SK-N-SH treated with all-trans-retinoic acid at 6 μM for 48 hours (cell line): ENCODE measurements at regions not wholly inside any gene's neighbourhood (a gene's known extent, or its start where the extent isn't known, plus 50 kb on each side); places are given as distances from the start of the nearest gene placed in this dataset.
"Not testable (repeated sequence)": the region's sequence is repeated elsewhere in the genome, so short reads cannot be mapped to it uniquely, and the experiment has no call there.

Experiments
- ATAC-seq: fragments of 200-7000 bp; cut with Tn5 transposase; 3 replicates; pipeline ENCODE4 v1.9.1; 2020; ENCODE audit warnings: mild to moderate bottlenecking, moderate library complexity
- ARNTL ChIP-seq: fragments of 450-650 bp; formaldehyde crosslinking; IDR thresholded peaks from 2 replicates; pipeline ENCODE4 v1.5.0; 2020; ENCODE audit warnings: low read depth, mild to moderate bottlenecking, moderate library complexity, borderline replicate concordance
- BACH2 ChIP-seq: fragments of 250-450 bp; sonication (Bioruptor Pico); IDR thresholded peaks from 2 replicates; pipeline ENCODE4 v1.9.0; 2021; ENCODE audit warnings: mild to moderate bottlenecking, borderline replicate concordance
- CSDC2 ChIP-seq: fragments of 250-450 bp; sonication (Bioruptor Pico); IDR thresholded peaks from 2 replicates; pipeline ENCODE4 v1.5.0; 2020; ENCODE audit warnings: mild to moderate bottlenecking, moderate library complexity
- CSRNP3 ChIP-seq: fragments of 250-450 bp; sonication (Bioruptor Pico); IDR thresholded peaks from 2 replicates; pipeline ENCODE4 v1.5.1; 2021; ENCODE audit warnings: mild to moderate bottlenecking, moderate library complexity
- ESRRG ChIP-seq: fragments of 250-450 bp; sonication (Bioruptor Pico); IDR thresholded peaks from 2 replicates; pipeline ENCODE4 v1.6.1; 2021; ENCODE audit warnings: mild to moderate bottlenecking
- ISL1 ChIP-seq: fragments of 250-450 bp; sonication (Bioruptor Pico); IDR thresholded peaks from 2 replicates; pipeline ENCODE4 v2.1.2; 2022; ENCODE audit warnings: mild to moderate bottlenecking, moderate library complexity
- OSR1 ChIP-seq: fragments of 250-450 bp; sonication (Bioruptor Pico); IDR thresholded peaks from 2 replicates; pipeline ENCODE4 v1.8.0; 2022; ENCODE audit warnings: moderate library complexity, mild to moderate bottlenecking, inconsistent platforms
- POU6F1 ChIP-seq: fragments of 250-450 bp; sonication (Bioruptor Pico); IDR thresholded peaks from 2 replicates; pipeline ENCODE4 v1.8.0; 2021; ENCODE audit warnings: low read depth, mild to moderate bottlenecking, moderate library complexity, borderline replicate concordance
- PPARA ChIP-seq: fragments of 250-450 bp; sonication (Bioruptor Pico); IDR thresholded peaks from 2 replicates; pipeline ENCODE4 v1.5.0; 2020; ENCODE audit warnings: mild to moderate bottlenecking, borderline replicate concordance
- RARB ChIP-seq: fragments of 250-450 bp; sonication (Bioruptor Pico); IDR thresholded peaks from 2 replicates; pipeline ENCODE4 v1.8.0; 2021; ENCODE audit warnings: mild to moderate bottlenecking, moderate library complexity
- SNAI2 ChIP-seq: fragments of 250-450 bp; sonication (Bioruptor Pico); IDR thresholded peaks from 2 replicates; pipeline ENCODE4 v1.5.0; 2020; ENCODE audit warnings: mild to moderate bottlenecking, moderate library complexity
- TCF4 ChIP-seq: fragments of 250-450 bp; sonication (Bioruptor Pico); IDR thresholded peaks from 2 replicates; pipeline ENCODE4 v1.8.0; 2021; ENCODE audit warnings: mild to moderate bottlenecking, moderate library complexity, borderline replicate concordance
- TOX ChIP-seq: fragments of 250-450 bp; sonication (Bioruptor Pico); IDR thresholded peaks from 2 replicates; pipeline ENCODE4 v1.8.0; 2021; ENCODE audit warnings: mild to moderate bottlenecking, moderate library complexity, borderline replicate concordance
- ZC3H10 ChIP-seq: fragments of 250-450 bp; sonication (Bioruptor Pico); IDR thresholded peaks from 2 replicates; pipeline ENCODE4 v1.5.1; 2021; ENCODE audit warnings: mild to moderate bottlenecking, moderate library complexity
- ZFP3 ChIP-seq: fragments of 250-450 bp; sonication (Bioruptor Pico); IDR thresholded peaks from 2 replicates; pipeline ENCODE4 v1.5.0; 2020; ENCODE audit warnings: mild to moderate bottlenecking, moderate library complexity
- ZFP30 ChIP-seq: fragments of 450-650 bp; formaldehyde crosslinking; IDR thresholded peaks from 2 replicates; pipeline ENCODE4 v1.5.0; 2022; ENCODE audit warnings: mild to moderate bottlenecking, moderate library complexity
- ZNF565 ChIP-seq: fragments of 450-650 bp; formaldehyde crosslinking; conservative IDR thresholded peaks from 2 replicates; pipeline ENCODE4 v1.5.0; 2020; ENCODE audit warnings: low read depth, mild to moderate bottlenecking, moderate library complexity
- ZNF70 ChIP-seq: fragments of 450-650 bp; formaldehyde crosslinking; IDR thresholded peaks from 2 replicates; pipeline ENCODE4 v1.5.0; 2020; ENCODE audit warnings: mild to moderate bottlenecking, moderate library complexity
- ZNF8 ChIP-seq: fragments of 450-650 bp; formaldehyde crosslinking; IDR thresholded peaks from 2 replicates; pipeline ENCODE4 v1.5.0; 2020; ENCODE audit warnings: mild to moderate bottlenecking, moderate library complexity
- TF ChIP-seq, protein P1 (sequence below): fragments of 250-450 bp; sonication (Bioruptor Pico); IDR thresholded peaks from 2 replicates; pipeline ENCODE4 v1.8.0; 2020; ENCODE audit warnings: mild to moderate bottlenecking, moderate library complexity, borderline replicate concordance
- TF ChIP-seq, protein P2 (sequence below): fragments of 250-450 bp; sonication (Bioruptor Pico); IDR thresholded peaks from 2 replicates; pipeline ENCODE4 v1.5.0; 2020; ENCODE audit warnings: mild to moderate bottlenecking, moderate library complexity

- no peak for TF ChIP-seq ZFP3 (CRISPR knock-in tag)
- no peak for TF ChIP-seq ZFP30
- no peak for TF ChIP-seq ZNF8 (CRISPR knock-in tag)
- no peak for TF ChIP-seq OSR1
- TF ChIP-seq TOX (CRISPR knock-in tag): no peak
- no peak for ATAC-seq
Measured at GRCh38 chr1:229019663-229020271, 251.1 kb upstream of the RAB4A start.

GRCh38 chr1:229021034-229021433, 249.9 kb upstream of the RAB4A start:
- ATAC-seq: not testable (repeated sequence)

DNA sequence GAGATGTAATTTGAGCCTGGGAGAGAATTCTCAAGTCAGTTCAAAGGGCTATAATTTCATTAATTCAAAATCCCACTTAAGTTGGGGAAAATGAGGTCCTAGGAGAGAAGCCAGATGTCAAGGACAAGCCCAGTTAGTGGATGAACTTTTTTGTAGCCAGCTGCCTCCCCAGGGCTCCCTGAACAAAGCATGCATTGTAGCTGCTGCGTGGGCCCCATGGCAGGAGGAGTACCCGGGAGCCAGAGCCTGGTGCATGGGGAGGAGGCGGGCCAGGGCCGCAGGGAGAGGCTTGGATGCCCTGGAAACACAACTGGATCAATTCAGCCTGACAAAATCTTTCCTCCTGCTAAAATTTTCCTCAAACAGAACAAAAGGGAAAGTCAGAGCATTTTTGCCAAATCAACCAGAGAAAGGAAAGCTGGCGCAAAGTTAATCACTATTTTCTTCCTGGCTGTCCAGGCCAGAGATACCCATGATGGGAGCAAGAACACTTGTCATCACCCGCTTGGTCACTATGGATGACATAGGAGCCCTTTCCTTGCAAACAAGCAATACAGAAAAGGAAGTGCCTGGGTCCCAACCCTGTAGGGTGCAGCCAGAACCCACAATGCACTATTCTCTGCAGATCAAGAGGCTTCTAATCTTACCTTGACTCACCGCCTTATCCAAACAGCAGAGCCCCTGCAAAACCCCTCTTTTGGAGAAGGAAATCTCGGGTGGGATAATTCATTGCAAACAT, 248.1 kb upstream of the RAB4A start:
- TF ChIP-seq ZNF70 (CRISPR knock-in tag): no peak
- no peak for TF ChIP-seq ARNTL (CRISPR knock-in tag)
- no peak for TF ChIP-seq BACH2 (CRISPR knock-in tag)
- no peak for TF ChIP-seq SNAI2 (CRISPR knock-in tag)
- TF ChIP-seq ESRRG (CRISPR knock-in tag): no peak
- TF ChIP-seq, protein P1, sequence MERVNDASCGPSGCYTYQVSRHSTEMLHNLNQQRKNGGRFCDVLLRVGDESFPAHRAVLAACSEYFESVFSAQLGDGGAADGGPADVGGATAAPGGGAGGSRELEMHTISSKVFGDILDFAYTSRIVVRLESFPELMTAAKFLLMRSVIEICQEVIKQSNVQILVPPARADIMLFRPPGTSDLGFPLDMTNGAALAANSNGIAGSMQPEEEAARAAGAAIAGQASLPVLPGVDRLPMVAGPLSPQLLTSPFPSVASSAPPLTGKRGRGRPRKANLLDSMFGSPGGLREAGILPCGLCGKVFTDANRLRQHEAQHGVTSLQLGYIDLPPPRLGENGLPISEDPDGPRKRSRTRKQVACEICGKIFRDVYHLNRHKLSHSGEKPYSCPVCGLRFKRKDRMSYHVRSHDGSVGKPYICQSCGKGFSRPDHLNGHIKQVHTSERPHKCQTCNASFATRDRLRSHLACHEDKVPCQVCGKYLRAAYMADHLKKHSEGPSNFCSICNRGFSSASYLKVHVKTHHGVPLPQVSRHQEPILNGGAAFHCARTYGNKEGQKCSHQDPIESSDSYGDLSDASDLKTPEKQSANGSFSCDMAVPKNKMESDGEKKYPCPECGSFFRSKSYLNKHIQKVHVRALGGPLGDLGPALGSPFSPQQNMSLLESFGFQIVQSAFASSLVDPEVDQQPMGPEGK: no peak
- TF ChIP-seq ZFP30: no peak
- TF ChIP-seq CSDC2 (CRISPR knock-in tag): no peak
- TF ChIP-seq ISL1 (CRISPR knock-in tag): no peak
- TF ChIP-seq CSRNP3 (CRISPR knock-in tag): no peak
- TF ChIP-seq RARB (CRISPR knock-in tag): no peak
- TF ChIP-seq, protein P2, sequence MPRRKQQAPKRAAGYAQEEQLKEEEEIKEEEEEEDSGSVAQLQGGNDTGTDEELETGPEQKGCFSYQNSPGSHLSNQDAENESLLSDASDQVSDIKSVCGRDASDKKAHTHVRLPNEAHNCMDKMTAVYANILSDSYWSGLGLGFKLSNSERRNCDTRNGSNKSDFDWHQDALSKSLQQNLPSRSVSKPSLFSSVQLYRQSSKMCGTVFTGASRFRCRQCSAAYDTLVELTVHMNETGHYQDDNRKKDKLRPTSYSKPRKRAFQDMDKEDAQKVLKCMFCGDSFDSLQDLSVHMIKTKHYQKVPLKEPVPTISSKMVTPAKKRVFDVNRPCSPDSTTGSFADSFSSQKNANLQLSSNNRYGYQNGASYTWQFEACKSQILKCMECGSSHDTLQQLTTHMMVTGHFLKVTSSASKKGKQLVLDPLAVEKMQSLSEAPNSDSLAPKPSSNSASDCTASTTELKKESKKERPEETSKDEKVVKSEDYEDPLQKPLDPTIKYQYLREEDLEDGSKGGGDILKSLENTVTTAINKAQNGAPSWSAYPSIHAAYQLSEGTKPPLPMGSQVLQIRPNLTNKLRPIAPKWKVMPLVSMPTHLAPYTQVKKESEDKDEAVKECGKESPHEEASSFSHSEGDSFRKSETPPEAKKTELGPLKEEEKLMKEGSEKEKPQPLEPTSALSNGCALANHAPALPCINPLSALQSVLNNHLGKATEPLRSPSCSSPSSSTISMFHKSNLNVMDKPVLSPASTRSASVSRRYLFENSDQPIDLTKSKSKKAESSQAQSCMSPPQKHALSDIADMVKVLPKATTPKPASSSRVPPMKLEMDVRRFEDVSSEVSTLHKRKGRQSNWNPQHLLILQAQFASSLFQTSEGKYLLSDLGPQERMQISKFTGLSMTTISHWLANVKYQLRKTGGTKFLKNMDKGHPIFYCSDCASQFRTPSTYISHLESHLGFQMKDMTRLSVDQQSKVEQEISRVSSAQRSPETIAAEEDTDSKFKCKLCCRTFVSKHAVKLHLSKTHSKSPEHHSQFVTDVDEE (CRISPR knock-in tag): no peak
- no peak for TF ChIP-seq PPARA (CRISPR knock-in tag)
- TF ChIP-seq OSR1: no peak
- no peak for TF ChIP-seq ZC3H10 (CRISPR knock-in tag)
- no peak for TF ChIP-seq ZNF565 (CRISPR knock-in tag)
- TF ChIP-seq TOX (CRISPR knock-in tag): no peak
- no peak for TF ChIP-seq TCF4
- TF ChIP-seq, all 23 proteins: peak for 0
- no peak for ATAC-seq

- TF ChIP-seq POU6F1 (CRISPR knock-in tag) (no peak), ESRRG (CRISPR knock-in tag) (no peak), ZNF8 (CRISPR knock-in tag) (no peak)
- no peak for ATAC-seq
Measured at GRCh38 chr1:229023651-229024300, 247.1 kb upstream of the RAB4A start.
